ENCODE measurements at regions not wholly inside any gene's neighbourhood (a gene's known extent, or its start where the extent isn't known, plus 50 kb on each side); places are given as distances from the start of the nearest gene placed in this dataset.

DNA sequence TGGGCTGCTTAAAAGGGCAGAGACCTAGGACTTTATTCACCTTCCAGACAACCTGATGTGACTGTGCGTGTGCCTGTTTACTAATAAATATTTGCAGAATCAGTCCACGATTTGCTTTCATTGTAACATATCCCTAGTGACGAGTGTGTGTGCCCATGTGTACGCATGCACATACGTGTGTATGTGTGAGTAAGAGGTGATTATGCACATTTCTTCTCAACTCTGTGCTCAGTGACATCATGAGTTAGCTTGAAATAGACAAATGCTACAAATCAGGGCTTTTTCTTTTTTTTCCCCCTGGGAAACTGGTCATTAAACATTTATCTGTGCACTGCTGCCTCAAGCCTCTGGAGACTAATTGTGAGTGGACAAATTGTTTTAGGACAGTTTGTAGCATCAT lies 242.6 kb upstream of the SOX4 start:
- TF ChIP-seq, protein P1, sequence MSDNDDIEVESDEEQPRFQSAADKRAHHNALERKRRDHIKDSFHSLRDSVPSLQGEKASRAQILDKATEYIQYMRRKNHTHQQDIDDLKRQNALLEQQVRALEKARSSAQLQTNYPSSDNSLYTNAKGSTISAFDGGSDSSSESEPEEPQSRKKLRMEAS (IDR thresholded peaks at IDR 0.05; ENCODE audit: low read depth, low read length) = no peak
- TF ChIP-seq POLR2A (IDR thresholded peaks at IDR 0.05; ENCODE audit: extremely low read depth, insufficient read length) = no peak
- TF ChIP-seq, protein P2, sequence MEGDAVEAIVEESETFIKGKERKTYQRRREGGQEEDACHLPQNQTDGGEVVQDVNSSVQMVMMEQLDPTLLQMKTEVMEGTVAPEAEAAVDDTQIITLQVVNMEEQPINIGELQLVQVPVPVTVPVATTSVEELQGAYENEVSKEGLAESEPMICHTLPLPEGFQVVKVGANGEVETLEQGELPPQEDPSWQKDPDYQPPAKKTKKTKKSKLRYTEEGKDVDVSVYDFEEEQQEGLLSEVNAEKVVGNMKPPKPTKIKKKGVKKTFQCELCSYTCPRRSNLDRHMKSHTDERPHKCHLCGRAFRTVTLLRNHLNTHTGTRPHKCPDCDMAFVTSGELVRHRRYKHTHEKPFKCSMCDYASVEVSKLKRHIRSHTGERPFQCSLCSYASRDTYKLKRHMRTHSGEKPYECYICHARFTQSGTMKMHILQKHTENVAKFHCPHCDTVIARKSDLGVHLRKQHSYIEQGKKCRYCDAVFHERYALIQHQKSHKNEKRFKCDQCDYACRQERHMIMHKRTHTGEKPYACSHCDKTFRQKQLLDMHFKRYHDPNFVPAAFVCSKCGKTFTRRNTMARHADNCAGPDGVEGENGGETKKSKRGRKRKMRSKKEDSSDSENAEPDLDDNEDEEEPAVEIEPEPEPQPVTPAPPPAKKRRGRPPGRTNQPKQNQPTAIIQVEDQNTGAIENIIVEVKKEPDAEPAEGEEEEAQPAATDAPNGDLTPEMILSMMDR (IDR thresholded peaks at IDR 0.05; ENCODE audit: low read depth, low read length) = no peak
- no peak for TF ChIP-seq MYC (IDR thresholded peaks at IDR 0.05; ENCODE audit: low read depth, low read length)
- H3K4me3 ChIP-seq (ENCODE audit: low read depth, low read length) = no peak overlapping the region
- no peak for DNase-seq (ENCODE audit: low read depth)

DNA sequence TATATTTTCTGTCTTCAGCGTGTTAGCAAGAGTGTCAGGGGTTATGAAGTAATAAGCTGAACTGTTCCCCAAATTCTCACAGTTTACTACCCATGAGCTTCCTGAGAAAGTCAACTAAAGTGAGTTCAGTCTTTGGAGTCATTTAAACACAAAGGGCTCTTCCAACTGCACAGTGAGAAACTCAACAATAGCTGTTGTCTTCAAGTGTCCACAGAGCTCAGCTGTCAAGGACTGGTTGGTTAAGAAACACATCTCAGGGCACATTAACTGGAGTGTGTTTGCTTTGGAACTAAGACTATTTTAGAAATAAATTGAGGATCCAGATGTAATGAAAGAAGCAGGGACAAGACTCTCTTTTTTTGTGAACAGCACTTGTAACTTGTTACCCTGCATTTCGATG lies 241.4 kb upstream of the SOX4 start:
- DNase-seq (ENCODE audit: low read depth) = no peak
- H3K4me3 ChIP-seq (ENCODE audit: low read depth, low read length) = no peak overlapping the region
- no peak for TF ChIP-seq MYC (IDR thresholded peaks at IDR 0.05; ENCODE audit: low read depth, low read length)
- no peak for TF ChIP-seq POLR2A (IDR thresholded peaks at IDR 0.05; ENCODE audit: extremely low read depth, insufficient read length)

DNA sequence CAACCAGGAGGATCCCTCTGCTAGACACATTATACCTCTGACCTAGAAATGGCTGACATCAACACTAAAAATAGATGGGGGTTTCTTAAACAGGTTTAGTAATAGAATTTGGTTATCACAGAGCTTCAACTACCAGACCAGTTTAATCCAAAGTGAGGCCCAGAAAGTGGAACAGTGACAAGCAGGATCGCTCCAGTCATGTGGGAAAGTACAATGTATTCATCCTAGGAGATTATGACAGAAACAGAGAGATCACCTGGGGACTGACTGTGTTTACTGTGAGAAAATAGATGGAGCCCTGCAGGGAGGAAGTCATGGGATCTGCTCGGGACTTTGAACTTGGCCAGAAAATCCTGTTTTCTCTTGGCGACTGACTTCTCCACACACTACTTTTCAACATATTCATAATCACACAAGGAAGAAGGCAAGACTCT lies 238.7 kb upstream of the SOX4 start:
- no peak for DNase-seq (ENCODE audit: low read depth)
- no peak for TF ChIP-seq MYC (IDR thresholded peaks at IDR 0.05; ENCODE audit: low read depth, low read length)
- TF ChIP-seq, protein P1 (IDR thresholded peaks at IDR 0.05; ENCODE audit: low read depth, low read length) = no peak
- TF ChIP-seq, protein P2 (IDR thresholded peaks at IDR 0.05; ENCODE audit: low read depth, low read length) = no peak
- no peak overlapping the region for H3K4me3 ChIP-seq (ENCODE audit: low read depth, low read length)

DNA sequence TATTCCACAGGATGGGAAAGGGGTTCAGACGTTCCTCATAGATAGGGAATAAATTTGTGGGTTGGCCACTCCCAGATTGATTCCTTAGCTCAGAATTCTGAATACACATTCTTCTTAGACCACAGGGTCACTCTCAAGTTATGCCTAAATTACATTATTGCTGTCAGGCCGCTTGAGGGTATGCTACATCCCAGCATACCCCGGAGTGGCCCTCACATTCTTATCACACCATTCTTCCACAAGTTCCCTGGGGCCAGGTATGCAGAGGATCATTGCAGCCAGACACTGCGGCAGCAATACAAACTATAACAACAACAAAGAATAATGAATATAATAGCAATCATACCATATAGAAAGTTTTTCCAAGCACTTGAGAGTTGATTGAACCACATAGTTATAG lies 237.9 kb upstream of the SOX4 start:
- H3K4me3 ChIP-seq (ENCODE audit: low read depth, low read length) = no peak overlapping the region
- no peak for TF ChIP-seq MYC (IDR thresholded peaks at IDR 0.05; ENCODE audit: low read depth, low read length)
- TF ChIP-seq, protein P1 (IDR thresholded peaks at IDR 0.05; ENCODE audit: low read depth, low read length) = no peak
- TF ChIP-seq, protein P2 (IDR thresholded peaks at IDR 0.05; ENCODE audit: low read depth, low read length) = no peak
- no peak for TF ChIP-seq POLR2A (IDR thresholded peaks at IDR 0.05; ENCODE audit: extremely low read depth, insufficient read length)
- no peak for DNase-seq (ENCODE audit: low read depth)

GRCh38 chr6:21357262-21357661 lies 236.3 kb upstream of the SOX4 start:
- H3K4me3 ChIP-seq (ENCODE audit: low read depth, low read length) = no peak overlapping the region

DNA sequence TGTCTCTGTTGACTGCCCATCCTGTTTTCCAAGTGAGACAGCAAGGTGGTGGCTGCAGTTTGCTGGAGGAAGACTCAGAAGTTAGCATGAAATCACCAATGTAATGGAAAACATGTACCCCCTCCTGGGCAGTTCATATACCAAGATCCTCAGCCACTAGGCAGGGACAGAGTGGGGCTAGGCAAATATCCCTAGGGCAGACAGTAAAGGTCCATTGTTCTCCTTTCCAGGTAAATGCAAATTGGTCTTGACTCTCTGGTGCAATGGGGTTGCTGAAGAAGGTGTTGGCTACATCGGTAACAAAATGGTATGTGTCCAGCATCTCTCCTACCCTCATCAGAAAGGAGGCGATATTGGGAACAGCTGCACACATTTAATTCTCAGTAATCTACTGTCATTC lies 233.6 kb upstream of the SOX4 start:
- no peak for DNase-seq (ENCODE audit: low read depth)
- TF ChIP-seq MYC (IDR thresholded peaks at IDR 0.05; ENCODE audit: low read depth, low read length) = no peak
- no peak for TF ChIP-seq POLR2A (IDR thresholded peaks at IDR 0.05; ENCODE audit: extremely low read depth, insufficient read length)
- TF ChIP-seq, protein P2 (IDR thresholded peaks at IDR 0.05; ENCODE audit: low read depth, low read length) = no peak
- TF ChIP-seq, protein P1 (IDR thresholded peaks at IDR 0.05; ENCODE audit: low read depth, low read length) = no peak
- H3K4me3 ChIP-seq (ENCODE audit: low read depth, low read length) = no peak overlapping the region

More at GRCh38 chr6:21357262-21357661, 236.3 kb upstream of the SOX4 start:
- no peak for DNase-seq (ENCODE audit: low read depth)
- TF ChIP-seq POLR2A (IDR thresholded peaks at IDR 0.05; ENCODE audit: extremely low read depth, insufficient read length) = no peak
- TF ChIP-seq MYC (IDR thresholded peaks at IDR 0.05; ENCODE audit: low read depth, low read length) = no peak

GRCh38 chr6:21360336-21360735 lies 233.2 kb upstream of the SOX4 start:
- H3K4me3 ChIP-seq (ENCODE audit: low read depth, low read length) = no peak overlapping the region
- peak; percentile 38 for DNase-seq (ENCODE audit: low read depth)
- no peak for TF ChIP-seq MYC (IDR thresholded peaks at IDR 0.05; ENCODE audit: low read depth, low read length)
- TF ChIP-seq, protein P1 (IDR thresholded peaks at IDR 0.05; ENCODE audit: low read depth, low read length) = no peak
- TF ChIP-seq POLR2A (IDR thresholded peaks at IDR 0.05; ENCODE audit: extremely low read depth, insufficient read length) = no peak
- TF ChIP-seq, protein P2 (IDR thresholded peaks at IDR 0.05; ENCODE audit: low read depth, low read length) = peak; percentile 4
